Ureter (tissue), 1 donor: ENCODE measurements at regions not wholly inside any gene's neighbourhood (a gene's known extent, or its start where the extent isn't known, plus 50 kb on each side); places are given as distances from the start of the nearest gene placed in this dataset.

ENCODE experiments used
- DNase-seq: peaks from one replicate; pipeline ENCODE4 v3.0.0-alpha.2; 2020; ENCODE audit warnings: low spot score
- donor health status: DM: yes; HTN: yes; CAD: no.

GRCh38 chr3:18080198-18080689 is 337.8 kb upstream of the TBC1D5 start:
- no peak for DNase-seq

- no peak for DNase-seq
Measured at GRCh38 chr3:18079739-18080138, 337.3 kb upstream of the TBC1D5 start.

DNA sequence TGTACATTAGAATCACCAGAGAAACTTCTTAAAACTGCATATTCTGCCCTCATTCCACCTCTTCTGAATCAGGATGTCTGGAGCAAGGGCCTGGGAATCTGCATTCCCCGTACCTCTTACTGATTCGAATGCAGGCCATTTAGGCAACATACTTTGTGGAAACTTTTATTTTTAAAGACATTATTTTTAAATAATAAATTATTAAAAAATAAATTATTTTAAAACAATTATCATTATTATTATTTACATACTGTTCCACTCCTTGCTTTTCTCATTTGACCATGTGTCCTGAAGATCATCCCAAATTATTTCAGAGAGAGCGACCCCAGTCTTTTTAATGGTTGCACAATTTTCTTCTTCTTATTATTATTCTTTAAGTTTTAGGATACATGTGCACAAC is 336.6 kb upstream of the TBC1D5 start:
- no peak for DNase-seq

DNA sequence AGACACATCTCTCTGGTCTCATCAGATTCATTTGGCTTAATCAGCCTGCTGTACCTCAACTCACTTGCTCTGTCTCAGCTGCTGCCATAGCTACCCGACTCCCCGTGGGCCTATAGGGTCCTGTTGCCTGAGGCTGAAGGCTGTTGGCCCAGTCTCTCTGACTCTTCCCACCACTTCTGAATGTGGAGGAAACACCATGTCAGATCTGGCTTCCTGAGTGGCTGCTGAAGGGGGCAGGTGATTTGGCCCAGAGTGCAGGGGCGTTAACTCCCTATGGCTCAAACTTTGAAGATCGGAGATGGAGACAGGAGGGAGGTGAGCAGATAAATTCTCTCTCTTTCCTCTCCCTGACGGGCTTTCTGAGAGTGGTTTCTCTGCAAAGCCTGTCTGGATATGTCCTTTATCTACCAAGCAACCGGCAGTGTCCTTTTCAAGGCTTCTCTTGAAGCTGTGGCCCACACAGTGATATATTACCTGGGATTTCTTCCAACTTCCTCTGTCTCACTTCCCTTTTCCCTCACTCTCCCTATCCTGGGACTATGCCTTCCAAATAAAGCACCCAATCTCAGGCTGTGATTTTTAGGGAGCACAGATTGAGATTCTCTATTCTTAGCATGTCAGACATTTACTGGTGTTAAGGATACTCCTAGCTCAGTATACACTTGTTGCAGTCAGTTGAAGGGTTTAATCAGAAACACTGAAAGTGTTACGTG is 334.9 kb upstream of the TBC1D5 start:
- DNase-seq: no peak

GRCh38 chr3:18076301-18076700 is 333.9 kb upstream of the TBC1D5 start:
- DNase-seq: no peak

DNA sequence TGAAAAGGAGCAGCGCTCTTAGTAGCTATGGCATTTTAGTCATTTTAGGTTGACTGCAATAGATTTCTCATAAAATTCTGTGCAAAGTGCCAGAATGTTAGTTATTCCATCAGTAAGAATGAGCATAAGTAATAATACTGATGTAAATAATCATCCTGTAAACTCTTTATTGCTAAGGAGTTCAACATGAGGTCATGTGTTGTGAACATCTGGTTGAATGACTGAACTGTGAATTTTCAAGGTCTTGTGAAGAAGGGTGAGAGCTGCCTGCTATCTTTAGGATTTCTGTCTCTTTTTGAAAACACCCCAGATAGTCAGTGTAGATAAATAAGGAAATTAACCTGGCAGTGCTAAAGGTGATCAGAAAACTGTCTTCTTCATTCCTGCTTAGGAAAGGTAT is 333.4 kb upstream of the TBC1D5 start:
- no peak for DNase-seq

DNA sequence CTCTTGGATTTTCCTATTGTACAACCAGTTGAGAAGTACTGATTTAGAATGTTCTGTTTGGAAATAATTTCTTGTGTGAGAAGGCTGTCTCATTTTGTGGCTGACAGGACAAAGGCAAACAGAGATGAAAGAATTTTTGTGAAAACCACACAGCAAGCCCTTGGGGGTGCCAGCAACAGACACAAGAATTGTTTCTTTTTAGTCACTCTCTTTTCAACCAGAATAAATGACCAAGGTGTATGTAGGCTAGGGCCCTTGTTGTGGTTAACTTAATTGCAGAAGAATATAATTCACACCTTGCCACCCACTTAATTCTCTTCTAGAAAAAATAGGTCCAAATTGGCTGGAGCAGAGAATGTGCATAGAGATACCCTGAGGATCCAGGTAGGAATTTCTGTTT is 329.4 kb upstream of the TBC1D5 start:
- no peak for DNase-seq

DNA sequence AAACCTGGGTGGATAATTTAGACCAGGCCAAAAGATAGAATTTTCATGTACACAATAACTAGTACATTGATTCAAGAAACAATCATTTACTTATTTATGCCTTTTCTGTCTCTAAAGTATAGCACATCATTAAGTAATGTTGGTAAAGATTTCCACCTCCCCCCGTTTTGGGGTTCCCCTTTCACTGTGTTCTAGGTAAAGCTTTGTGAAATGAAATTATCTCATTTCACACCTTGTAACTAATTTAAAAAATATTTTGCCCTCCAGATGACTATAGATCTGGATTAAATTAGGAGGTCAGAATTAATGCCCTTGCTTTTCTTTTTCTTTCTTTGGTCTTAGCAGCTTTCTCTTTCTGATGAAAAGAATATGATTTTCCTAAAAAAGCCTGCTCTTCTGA is 328.5 kb upstream of the TBC1D5 start:
- no peak for DNase-seq

GRCh38 chr3:18070231-18070630 is 327.8 kb upstream of the TBC1D5 start:
- DNase-seq: no peak

- no peak for DNase-seq
Measured at GRCh38 chr3:18069568-18069967, 327.1 kb upstream of the TBC1D5 start.

DNA sequence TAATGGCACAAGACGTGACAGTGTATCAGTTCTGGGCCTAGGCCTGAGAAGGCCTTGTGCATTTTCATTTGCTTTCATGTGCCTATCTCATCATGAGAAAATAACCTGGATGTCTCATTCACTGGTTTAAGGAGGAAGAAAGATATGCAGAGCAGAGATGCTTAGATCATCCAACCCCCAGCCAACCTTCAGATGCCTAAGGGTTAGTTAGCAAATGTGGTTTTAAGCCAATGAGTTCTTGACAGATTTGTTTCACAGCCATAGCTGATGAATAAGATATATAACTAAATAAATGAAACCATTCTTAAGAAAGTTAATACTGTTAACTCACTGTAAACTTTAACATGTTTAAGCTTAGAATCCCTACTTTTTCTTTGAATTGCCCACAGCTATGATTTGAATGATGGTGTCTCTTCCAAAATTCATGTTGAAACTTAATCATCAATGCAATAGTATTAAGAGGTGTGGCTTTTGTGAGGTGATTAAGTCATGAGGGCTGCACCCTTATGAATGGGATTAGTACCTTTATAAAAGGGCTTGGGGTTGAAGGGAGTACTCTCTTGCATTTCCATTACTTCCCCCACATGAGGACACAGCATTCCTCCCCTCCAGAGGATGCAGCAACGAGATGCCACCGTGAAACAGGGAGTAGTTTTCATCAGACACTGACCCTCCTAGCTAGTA is 324.6 kb upstream of the TBC1D5 start:
- DNase-seq: no peak

- DNase-seq: no peak
Measured at GRCh38 chr3:18064586-18064985, 322.2 kb upstream of the TBC1D5 start.

- DNase-seq: no peak
Measured at GRCh38 chr3:18062657-18063025, 320.2 kb upstream of the TBC1D5 start.

GRCh38 chr3:18061737-18062656 is 319.6 kb upstream of the TBC1D5 start:
- no peak for DNase-seq

- DNase-seq: no peak
Measured at GRCh38 chr3:18058666-18059065, 316.2 kb upstream of the TBC1D5 start.

DNA sequence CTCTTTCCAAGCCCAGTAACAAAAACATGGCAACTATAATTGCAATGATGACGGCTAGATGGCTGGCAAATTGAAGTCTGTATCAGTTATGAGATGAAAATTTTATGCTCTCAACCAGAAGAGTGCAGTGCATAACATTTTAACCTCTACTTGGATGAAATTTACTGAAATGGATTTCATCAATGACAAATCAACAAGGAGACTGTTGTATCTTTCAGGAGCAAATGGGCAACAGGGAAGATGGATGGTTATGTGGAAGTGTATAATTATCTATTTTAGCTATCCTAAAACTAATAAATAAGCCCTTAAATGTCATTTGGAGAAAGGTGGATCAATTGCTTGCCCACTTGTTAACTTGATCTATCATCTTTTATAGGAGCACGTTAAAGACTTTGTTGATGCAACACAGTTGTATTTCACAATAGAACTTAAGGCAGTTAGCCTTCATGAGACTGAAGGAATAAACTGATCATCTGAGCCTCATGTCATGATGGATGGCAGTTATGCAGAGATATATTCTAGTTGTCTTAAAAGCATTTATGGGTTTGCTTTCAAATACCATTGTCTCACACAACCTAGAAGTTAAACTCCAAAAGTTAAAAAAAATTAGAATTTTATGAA is 315.1 kb upstream of the TBC1D5 start:
- DNase-seq: no peak

DNA sequence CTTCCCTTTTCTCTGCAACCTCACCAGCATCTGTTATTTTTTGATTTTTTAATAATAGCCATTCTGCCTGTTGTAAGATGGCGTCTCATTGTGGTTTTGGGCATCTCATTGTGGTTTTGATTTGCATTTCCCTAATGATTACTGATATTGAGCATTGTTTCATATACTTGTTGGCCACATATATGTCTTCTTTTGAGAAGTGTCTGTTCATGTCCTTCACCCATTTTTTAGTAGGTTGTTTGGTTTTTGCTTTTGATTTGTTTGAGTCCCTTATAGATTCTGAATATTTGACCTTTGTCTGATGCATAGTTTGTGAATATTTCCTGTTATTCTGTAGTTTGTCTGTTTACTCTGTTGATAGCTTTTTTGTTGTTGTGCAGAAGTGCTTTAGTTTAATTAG is 312.2 kb upstream of the TBC1D5 start:
- no peak for DNase-seq

GRCh38 chr3:18051306-18051705 is 308.9 kb upstream of the TBC1D5 start:
- DNase-seq: no peak

DNA sequence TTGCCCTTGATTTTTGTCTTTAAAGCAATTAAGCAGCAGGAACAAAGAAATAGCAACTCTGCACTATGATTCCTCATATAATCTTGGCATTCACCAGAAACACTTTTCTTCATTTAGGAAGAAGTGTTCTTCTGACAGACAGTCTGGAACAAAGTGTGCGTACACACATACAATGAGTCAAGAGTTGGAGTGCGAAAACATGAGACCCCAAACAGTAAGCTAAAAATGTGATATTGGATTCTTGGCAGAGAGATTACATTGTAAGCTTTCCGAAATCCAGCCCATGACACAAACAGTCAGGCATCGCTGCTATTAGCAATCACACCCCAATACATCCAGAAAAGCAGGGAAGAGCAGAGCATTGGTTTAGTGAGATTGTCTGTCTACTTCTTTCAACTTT is 306.7 kb upstream of the TBC1D5 start:
- no peak for DNase-seq

- no peak for DNase-seq
Measured at GRCh38 chr3:18047052-18047451, 304.6 kb upstream of the TBC1D5 start.

DNA sequence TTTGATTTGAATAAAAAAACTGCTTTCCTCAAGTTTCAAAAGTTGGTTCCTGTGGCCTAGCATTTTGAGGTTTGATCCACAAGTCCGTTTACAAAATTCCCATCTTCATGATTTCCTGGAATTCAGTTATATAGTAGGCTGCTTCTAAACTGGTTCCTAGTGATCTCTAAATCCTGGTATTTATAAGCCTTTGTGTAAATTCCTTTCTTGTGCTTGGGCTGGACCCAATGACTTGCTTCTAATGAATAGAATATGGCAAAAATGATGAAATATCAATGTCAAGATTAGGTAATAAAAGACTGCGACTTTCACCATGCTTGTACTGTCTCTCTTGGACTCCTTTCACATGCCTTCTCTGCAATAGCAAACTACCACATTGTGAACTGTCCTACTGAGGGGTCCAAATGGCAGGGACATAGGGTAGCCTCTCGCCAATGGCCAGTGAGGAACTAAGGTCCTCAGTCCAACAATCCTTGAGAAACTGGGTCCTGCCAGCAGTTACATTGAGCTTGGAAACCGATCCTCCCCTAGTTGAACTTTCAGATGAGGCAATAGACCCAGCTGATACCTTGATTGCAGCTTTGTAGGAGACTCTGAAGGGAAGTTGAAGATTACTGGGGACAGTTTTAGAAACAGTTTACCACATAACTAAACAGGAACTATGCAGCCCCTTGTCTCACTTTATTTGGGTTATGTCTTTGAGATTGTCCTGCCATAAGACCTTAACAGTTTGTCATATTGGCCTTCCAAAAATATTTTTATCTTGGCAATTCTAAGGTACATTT is 303.9 kb upstream of the TBC1D5 start:
- no peak for DNase-seq
